GM12892 (cell line): ENCODE measurements at regions not wholly inside any gene's neighbourhood (a gene's known extent, or its start where the extent isn't known, plus 50 kb on each side); places are given as distances from the start of the nearest gene placed in this dataset.
"Not testable (repeated sequence)": the region's sequence is repeated elsewhere in the genome, so short reads cannot be mapped to it uniquely, and the experiment has no call there.

ENCODE experiments used
- DNase-seq: peaks from one replicate; pipeline ENCODE4 v3.0.0; 2011; ENCODE audit not compliant: insufficient read length
- FAIRE-seq: peaks from 2 replicates; lab custom pipeline; 2011; peaks lifted over from hg19 to GRCh38; lab: Jason Lieb, UNC
- POLR2A ChIP-seq: IDR thresholded peaks from 2 replicates; pipeline ENCODE4 v1.6.1; 2011; ENCODE audit warnings: low read depth, low read length, control low read depth
- POLR2AphosphoS5 ChIP-seq: IDR thresholded peaks from 2 replicates; pipeline ENCODE4 v1.6.1; 2011; ENCODE audit warnings: low read depth, low read length, control low read depth
- TAF1 ChIP-seq: IDR thresholded peaks from 2 replicates; pipeline ENCODE4 v1.6.1; 2011; ENCODE audit warnings: low read depth, mild to moderate bottlenecking, control low read depth, low read length, borderline replicate concordance

GRCh38 chr2:6183226-6183625, 491.0 kb downstream of the SOX11 start:
- DNase-seq (no peak), FAIRE-seq (no peak)
- TF ChIP-seq POLR2AphosphoS5 (no peak), TAF1 (no peak), POLR2A (no peak)

GRCh38 chr2:6184532-6185292, 492.5 kb downstream of the SOX11 start:
- TF ChIP-seq TAF1: no peak
- TF ChIP-seq POLR2AphosphoS5: no peak
- TF ChIP-seq POLR2A: no peak
- FAIRE-seq: no peak
- DNase-seq: no peak

- FAIRE-seq (no peak), DNase-seq (no peak)
- no peak for TF ChIP-seq POLR2AphosphoS5
- TF ChIP-seq TAF1: no peak
- TF ChIP-seq POLR2A: no peak
Measured at GRCh38 chr2:6186332-6187151, 494.4 kb downstream of the SOX11 start.

- FAIRE-seq: no peak
- TF ChIP-seq TAF1: no peak
- no peak for TF ChIP-seq POLR2AphosphoS5
- no peak for DNase-seq
Measured at GRCh38 chr2:6196449-6196848, 504.3 kb downstream of the SOX11 start.

- FAIRE-seq: not testable (repeated sequence)
Measured at GRCh38 chr2:6198370-6198919, 506.3 kb downstream of the SOX11 start.

GRCh38 chr2:6202756-6203155, 510.6 kb downstream of the SOX11 start:
- TF ChIP-seq POLR2AphosphoS5 (no peak), POLR2A (no peak), TAF1 (no peak)
- no peak for DNase-seq
- no peak for FAIRE-seq

More at GRCh38 chr2:6198370-6198919, 506.3 kb downstream of the SOX11 start:
- DNase-seq: not testable (repeated sequence)

GRCh38 chr2:6203291-6203959, 511.2 kb downstream of the SOX11 start:
- DNase-seq (no peak), FAIRE-seq (no peak)
- TF ChIP-seq POLR2AphosphoS5 (no peak), TAF1 (no peak), POLR2A (no peak)

- TF ChIP-seq TAF1 (no peak), POLR2AphosphoS5 (no peak), POLR2A (no peak)
- DNase-seq (no peak), FAIRE-seq (no peak)
Measured at GRCh38 chr2:6206882-6207281, 514.7 kb downstream of the SOX11 start.

- no peak for DNase-seq
- FAIRE-seq: no peak
- TF ChIP-seq TAF1 (no peak), POLR2AphosphoS5 (no peak), POLR2A (no peak)
Measured at GRCh38 chr2:6211236-6211635, 519.1 kb downstream of the SOX11 start.

GRCh38 chr2:6212491-6212890, 520.3 kb downstream of the SOX11 start:
- FAIRE-seq (no peak), DNase-seq (no peak)
- TF ChIP-seq TAF1: no peak
- TF ChIP-seq POLR2AphosphoS5: no peak
- TF ChIP-seq POLR2A: no peak
